ENCODE measurements at regions not wholly inside any gene's neighbourhood (a gene's known extent, or its start where the extent isn't known, plus 50 kb on each side); places are given as distances from the start of the nearest gene placed in this dataset.
"Not testable (repeated sequence)": the region's sequence is repeated elsewhere in the genome, so short reads cannot be mapped to it uniquely, and the experiment has no call there.

DNA sequence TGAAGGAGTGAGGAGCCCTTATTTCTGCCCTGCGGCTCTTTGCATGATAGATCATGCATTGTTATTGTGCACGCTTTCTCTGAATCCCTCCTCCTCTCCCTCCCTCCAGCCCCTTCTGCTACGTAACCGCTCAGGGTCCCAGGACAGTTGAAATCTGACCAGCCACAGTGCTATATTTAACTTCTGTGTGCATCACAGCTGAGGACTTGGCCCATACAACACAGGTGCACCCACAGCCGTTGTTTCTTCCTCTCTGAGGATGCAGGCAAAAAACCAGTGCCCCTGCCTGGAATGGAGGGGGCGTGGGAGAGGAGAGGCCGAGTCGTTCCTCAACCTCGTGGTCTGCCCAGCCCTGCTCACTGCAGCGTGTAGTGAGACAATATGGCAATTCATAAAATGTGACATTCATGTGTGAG is 335.6 kb upstream of the CLINT1 start:
- Mint-ChIP-seq H3K36me3 (ENCODE audit: low read depth) (peaks cover 10% of the 10 kb centered on the region), H3K27me3 (ENCODE audit: low read depth) (no peaks in the 10 kb centered on the region), H3K4me3 (peak overlapping the region; percentile 63), H3K9me3 (peaks cover 5% of the 10 kb centered on the region), H3K4me1 (peaks cover 26% of the 10 kb centered on the region), H3K27ac (ENCODE audit: unreplicated experiment) (peak overlapping the region; percentile 53)
- DNase-seq (ENCODE audit: low read depth, low spot score), result peak; percentile 24
- TF ChIP-seq, protein P1, sequence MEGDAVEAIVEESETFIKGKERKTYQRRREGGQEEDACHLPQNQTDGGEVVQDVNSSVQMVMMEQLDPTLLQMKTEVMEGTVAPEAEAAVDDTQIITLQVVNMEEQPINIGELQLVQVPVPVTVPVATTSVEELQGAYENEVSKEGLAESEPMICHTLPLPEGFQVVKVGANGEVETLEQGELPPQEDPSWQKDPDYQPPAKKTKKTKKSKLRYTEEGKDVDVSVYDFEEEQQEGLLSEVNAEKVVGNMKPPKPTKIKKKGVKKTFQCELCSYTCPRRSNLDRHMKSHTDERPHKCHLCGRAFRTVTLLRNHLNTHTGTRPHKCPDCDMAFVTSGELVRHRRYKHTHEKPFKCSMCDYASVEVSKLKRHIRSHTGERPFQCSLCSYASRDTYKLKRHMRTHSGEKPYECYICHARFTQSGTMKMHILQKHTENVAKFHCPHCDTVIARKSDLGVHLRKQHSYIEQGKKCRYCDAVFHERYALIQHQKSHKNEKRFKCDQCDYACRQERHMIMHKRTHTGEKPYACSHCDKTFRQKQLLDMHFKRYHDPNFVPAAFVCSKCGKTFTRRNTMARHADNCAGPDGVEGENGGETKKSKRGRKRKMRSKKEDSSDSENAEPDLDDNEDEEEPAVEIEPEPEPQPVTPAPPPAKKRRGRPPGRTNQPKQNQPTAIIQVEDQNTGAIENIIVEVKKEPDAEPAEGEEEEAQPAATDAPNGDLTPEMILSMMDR (conservative IDR thresholded peaks at IDR 0.05), result no peak

DNA sequence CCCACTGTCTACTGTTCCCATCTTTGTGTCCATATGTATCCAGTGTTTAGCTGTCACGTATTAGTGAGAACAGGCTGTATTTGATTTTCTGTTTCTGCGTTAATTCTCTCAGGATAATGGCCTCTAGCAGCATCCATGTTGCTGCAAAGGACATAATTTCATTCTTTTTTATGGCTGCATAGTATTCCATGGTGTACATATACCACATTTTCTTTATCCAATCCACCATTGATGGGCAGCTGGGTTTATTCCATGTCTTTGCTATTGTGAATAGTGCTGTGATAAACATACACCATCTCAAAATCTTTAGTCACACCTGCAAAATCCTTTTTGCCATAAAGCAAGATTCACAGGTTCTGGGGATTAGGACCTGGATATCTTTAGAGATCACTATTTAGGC is 334.4 kb upstream of the CLINT1 start:
- H3K4me1 Mint-ChIP-seq, result peaks cover 21% of the 10 kb centered on the region
- not testable (repeated sequence) for DNase-seq (ENCODE audit: low read depth, low spot score); H3K36me3 Mint-ChIP-seq (ENCODE audit: low read depth); H3K4me3 Mint-ChIP-seq; H3K9me3 Mint-ChIP-seq; H3K27me3 Mint-ChIP-seq (ENCODE audit: low read depth); H3K27ac Mint-ChIP-seq (ENCODE audit: unreplicated experiment)

DNA sequence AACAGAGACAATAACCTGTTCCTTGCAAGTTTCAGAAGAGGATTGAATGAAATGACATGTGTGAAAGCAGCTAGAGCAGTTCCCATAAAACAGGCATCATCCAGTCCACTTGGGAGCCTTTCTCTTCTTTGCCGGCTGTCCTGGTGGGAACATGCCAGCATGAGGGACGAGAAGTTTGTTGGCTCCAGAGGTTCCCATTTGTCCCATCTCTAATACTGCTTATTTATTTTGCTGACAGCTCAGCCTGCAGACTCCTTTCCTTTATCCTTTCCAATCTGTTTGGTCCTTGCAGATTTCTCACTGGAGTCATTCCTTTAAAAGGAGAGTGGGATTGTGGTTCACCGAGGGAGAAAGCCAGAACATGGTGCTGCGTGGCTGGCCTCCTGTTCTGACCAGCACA is 321.5 kb upstream of the CLINT1 start:
- TF ChIP-seq, protein P1 (conservative IDR thresholded peaks at IDR 0.05), result no peak
- DNase-seq (ENCODE audit: low read depth, low spot score), result no peak
- no peaks in the 10 kb centered on the region for H3K27me3 Mint-ChIP-seq (ENCODE audit: low read depth)
- peaks cover 14% of the 10 kb centered on the region for H3K4me1 Mint-ChIP-seq
- no peaks in the 10 kb centered on the region for H3K9me3 Mint-ChIP-seq
- no peak overlapping the region for H3K27ac Mint-ChIP-seq (ENCODE audit: unreplicated experiment)
- H3K36me3 Mint-ChIP-seq (ENCODE audit: low read depth), result no peaks in the 10 kb centered on the region
- H3K4me3 Mint-ChIP-seq, result no peak overlapping the region

DNA sequence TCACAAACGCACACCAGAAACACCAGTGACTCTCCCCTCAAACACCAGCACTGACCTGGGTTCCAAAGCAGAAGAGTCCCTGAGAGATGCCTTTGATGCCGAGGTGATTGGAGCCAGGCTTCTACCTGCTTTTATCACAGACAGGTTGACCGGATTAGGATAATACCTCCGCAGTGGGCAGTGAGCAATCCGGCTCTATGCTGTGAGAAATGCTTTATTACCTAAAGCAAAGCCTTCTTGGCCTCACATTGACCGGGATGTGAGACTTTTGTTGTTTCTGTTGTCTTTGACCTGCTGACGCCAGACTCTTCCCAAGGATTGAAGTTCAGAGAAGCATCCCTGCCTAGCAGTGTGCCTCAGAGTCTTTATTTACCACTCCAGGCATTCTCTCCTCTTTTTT is 320.3 kb upstream of the CLINT1 start:
- Mint-ChIP-seq H3K27ac (ENCODE audit: unreplicated experiment) (peak overlapping the region; percentile 8), H3K4me1 (peaks cover 21% of the 10 kb centered on the region)

DNA sequence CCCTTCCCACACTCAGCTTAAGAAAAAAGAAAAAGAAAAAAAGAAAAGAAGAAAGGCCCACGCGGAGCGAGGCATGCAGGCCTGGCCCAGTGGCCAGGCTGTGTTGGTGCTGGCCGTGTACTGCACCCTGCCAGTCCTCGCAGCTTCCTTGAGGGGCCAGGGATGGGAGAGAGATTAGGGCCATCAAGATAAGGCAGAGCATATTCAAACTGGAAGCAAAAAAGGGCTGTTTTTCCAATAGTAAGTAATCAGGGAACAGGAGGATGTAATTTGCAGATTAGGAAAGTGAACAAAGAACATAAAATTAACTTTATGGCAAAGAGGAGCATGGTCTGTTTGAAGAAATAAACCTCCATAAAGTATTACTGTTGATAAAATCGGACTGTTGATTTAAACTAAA is 319.6 kb upstream of the CLINT1 start:
- TF ChIP-seq, protein P1 (conservative IDR thresholded peaks at IDR 0.05), result no peak
- H3K4me1 Mint-ChIP-seq, result peaks cover 21% of the 10 kb centered on the region
- no peaks in the 10 kb centered on the region for H3K36me3 Mint-ChIP-seq (ENCODE audit: low read depth)
- H3K9me3 Mint-ChIP-seq, result no peaks in the 10 kb centered on the region
- H3K27me3 Mint-ChIP-seq (ENCODE audit: low read depth), result no peaks in the 10 kb centered on the region
- no peak overlapping the region for H3K4me3 Mint-ChIP-seq
- no peak for DNase-seq (ENCODE audit: low read depth, low spot score)
- H3K27ac Mint-ChIP-seq (ENCODE audit: unreplicated experiment), result peak overlapping the region; percentile 4

More for the DNA sequence above, 320.3 kb upstream of the CLINT1 start:
- no peak for DNase-seq (ENCODE audit: low read depth, low spot score)
- Mint-ChIP-seq H3K27me3 (ENCODE audit: low read depth) (no peaks in the 10 kb centered on the region), H3K4me3 (no peak overlapping the region), H3K36me3 (ENCODE audit: low read depth) (no peaks in the 10 kb centered on the region), H3K9me3 (no peaks in the 10 kb centered on the region)
- TF ChIP-seq, protein P1 (conservative IDR thresholded peaks at IDR 0.05), result no peak

DNA sequence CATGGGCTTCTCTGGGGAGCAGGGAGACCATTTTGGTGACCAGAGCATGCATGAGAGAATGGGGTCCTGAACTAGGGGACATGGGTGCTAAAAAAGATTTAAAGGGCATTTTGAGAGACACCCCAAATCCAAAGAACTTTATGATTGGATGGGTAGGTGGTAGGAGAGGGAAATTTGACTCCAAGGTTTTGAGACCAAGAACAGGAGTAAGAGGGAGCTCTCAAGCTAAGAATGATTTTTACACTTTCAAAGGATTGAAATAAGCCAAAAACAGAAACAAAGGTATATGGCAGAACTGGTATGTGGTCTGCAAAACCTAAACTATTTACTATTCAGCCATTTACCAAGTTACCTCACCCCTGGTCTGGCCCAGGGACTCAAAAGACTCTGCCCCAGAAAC is 318.2 kb upstream of the CLINT1 start:
- H3K4me3 Mint-ChIP-seq, result no peak overlapping the region
- H3K27ac Mint-ChIP-seq (ENCODE audit: unreplicated experiment), result no peak overlapping the region
- TF ChIP-seq, protein P1 (conservative IDR thresholded peaks at IDR 0.05), result no peak
- peaks cover 21% of the 10 kb centered on the region for H3K4me1 Mint-ChIP-seq
- H3K9me3 Mint-ChIP-seq, result no peaks in the 10 kb centered on the region
- H3K36me3 Mint-ChIP-seq (ENCODE audit: low read depth), result no peaks in the 10 kb centered on the region
- no peaks in the 10 kb centered on the region for H3K27me3 Mint-ChIP-seq (ENCODE audit: low read depth)
- DNase-seq (ENCODE audit: low read depth, low spot score), result no peak

All from neural crest cell (in vitro differentiated cells).